ENCODE measurements at regions not wholly inside any gene's neighbourhood (a gene's known extent, or its start where the extent isn't known, plus 50 kb on each side); places are given as distances from the start of the nearest gene placed in this dataset.
"Not testable (repeated sequence)": the region's sequence is repeated elsewhere in the genome, so short reads cannot be mapped to it uniquely, and the experiment has no call there.

DNA sequence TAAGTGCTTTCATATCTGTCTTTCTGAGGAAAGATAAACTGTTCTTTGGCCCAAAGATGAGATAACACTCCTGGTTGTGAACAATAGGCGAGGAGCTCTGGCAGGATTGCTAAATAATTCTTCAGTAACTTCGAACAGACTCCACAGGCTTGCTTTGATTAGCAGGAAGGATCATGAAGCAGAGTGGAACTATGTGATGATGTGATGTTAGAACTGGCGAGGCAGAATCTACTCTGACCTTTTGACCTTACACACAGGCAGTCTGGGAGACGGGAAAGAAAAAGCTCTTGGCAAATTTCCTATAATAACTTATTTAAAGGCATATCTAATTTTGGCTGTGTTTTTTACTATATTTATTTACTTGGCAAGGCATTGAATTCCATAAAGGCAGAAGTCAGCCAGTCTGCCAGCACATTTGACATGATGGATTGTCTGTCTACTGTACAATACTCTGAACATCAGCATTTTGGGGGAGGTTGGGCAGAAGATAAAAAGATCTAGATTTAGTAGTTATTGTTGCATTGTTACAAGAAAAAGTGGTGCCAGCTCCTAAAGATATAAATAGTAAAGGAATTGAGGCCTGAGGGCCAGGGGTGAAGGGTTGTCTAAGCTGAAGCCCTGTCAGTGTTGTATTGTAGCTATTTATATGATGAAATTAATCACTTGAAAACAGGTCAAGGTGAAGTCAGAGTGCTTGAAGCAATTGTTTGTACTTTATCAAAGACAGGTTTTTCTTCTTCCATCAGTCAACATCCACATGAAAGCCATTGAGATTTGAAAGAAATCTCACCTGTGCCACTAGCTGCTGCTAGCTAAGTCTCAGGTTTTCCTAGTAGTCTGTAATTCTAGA, 708.8 kb downstream of the LTN1 start:
- CTCF ChIA-PET, result no interaction called here
- Mint-ChIP-seq H3K4me1 (no peaks in the 10 kb centered on the region), H3K4me3 (no peak overlapping the region)

DNA sequence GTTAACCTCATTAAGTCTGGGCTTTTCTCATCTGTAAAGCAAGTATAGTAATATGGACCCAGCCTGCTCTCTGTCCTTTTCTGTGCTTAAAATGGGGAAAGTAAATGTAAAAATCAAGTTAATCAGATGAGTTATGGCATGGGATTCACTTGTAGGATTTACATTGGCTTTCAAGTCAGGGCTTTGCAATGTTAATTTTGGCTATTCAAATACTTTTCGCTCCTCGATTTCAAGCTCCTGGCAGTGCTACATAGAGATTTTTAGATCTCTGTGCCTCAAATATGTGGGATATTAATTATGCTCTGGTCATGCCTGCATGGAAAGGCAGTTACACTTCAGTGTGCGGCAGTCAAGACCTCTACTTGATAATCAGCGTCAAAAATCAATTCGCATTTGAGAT, 709.8 kb downstream of the LTN1 start:
- Mint-ChIP-seq H3K36me3 (ENCODE audit: low read depth) (no peaks in the 10 kb centered on the region), H3K4me3 (no peak overlapping the region), H3K27me3 (no peaks in the 10 kb centered on the region), H3K27ac (no peak overlapping the region), H3K9me3 (peaks cover 3% of the 10 kb centered on the region), H3K4me1 (no peaks in the 10 kb centered on the region)
- intact Hi-C loops (cut with micrococcal nuclease), result no loop called here
- DNase-seq, result no peak
- CTCF ChIA-PET, result no interaction called here
- no peak for ATAC-seq (ENCODE audit: low read depth)
- POLR2A ChIA-PET, result no interaction called here
- TF ChIP-seq, protein P1, sequence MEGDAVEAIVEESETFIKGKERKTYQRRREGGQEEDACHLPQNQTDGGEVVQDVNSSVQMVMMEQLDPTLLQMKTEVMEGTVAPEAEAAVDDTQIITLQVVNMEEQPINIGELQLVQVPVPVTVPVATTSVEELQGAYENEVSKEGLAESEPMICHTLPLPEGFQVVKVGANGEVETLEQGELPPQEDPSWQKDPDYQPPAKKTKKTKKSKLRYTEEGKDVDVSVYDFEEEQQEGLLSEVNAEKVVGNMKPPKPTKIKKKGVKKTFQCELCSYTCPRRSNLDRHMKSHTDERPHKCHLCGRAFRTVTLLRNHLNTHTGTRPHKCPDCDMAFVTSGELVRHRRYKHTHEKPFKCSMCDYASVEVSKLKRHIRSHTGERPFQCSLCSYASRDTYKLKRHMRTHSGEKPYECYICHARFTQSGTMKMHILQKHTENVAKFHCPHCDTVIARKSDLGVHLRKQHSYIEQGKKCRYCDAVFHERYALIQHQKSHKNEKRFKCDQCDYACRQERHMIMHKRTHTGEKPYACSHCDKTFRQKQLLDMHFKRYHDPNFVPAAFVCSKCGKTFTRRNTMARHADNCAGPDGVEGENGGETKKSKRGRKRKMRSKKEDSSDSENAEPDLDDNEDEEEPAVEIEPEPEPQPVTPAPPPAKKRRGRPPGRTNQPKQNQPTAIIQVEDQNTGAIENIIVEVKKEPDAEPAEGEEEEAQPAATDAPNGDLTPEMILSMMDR (IDR thresholded peaks at IDR 0.05), result no peak

More for the DNA sequence above, 708.8 kb downstream of the LTN1 start:
- no peak for DNase-seq
- no peaks in the 10 kb centered on the region for H3K27me3 Mint-ChIP-seq
- no peaks in the 10 kb centered on the region for H3K36me3 Mint-ChIP-seq (ENCODE audit: low read depth)
- TF ChIP-seq, protein P1 (IDR thresholded peaks at IDR 0.05), result no peak
- intact Hi-C loops (cut with micrococcal nuclease), result no loop called here
- POLR2A ChIA-PET, result no interaction called here
- H3K27ac Mint-ChIP-seq, result no peak overlapping the region
- peaks cover 3% of the 10 kb centered on the region for H3K9me3 Mint-ChIP-seq
- ATAC-seq (ENCODE audit: low read depth), result no peak

DNA sequence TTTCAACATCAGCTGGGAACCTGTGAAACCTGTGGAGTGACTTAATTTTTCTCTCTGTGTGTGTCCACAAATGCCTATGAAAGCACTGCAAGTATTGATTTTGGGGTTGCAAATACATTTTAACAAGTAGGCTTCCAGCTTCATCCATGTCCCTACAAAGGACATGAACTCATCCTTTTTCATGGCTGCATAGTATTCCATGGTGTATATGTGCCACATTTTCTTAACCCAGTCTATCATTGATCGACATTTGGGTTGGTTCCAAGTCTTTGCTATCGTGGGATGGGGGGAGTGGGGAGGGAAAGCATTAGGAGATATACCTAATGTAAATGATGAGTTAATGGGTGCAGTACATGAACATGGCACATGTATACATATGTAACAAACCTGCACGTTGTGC, 711.3 kb downstream of the LTN1 start:
- H3K27me3 Mint-ChIP-seq; DNase-seq; POLR2A ChIA-PET; H3K9me3 Mint-ChIP-seq; H3K36me3 Mint-ChIP-seq (ENCODE audit: low read depth); H3K4me3 Mint-ChIP-seq; H3K4me1 Mint-ChIP-seq; intact Hi-C loops (cut with micrococcal nuclease); H3K27ac Mint-ChIP-seq; ATAC-seq (ENCODE audit: low read depth); CTCF ChIA-PET: not testable (repeated sequence)

DNA sequence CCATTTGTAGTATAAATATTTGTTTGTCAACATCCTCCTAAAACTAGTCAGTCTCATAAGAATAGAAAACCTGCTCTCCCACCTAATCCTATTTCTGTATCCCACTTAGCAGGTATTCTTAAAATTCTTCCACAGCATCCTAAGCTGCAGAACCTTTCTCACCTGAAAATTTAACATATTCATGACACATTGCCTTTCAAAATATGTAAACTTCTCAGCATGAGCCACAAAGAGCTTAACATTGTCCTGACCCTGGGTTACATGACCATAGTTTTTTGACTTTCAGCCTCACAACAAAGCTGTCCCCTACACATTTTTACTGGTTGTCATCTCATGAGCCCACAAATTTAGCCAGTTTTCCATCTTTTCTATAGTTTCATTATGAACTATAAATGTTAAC, 712.1 kb downstream of the LTN1 start:
- Mint-ChIP-seq H3K9me3 (peaks cover 5% of the 10 kb centered on the region), H3K27me3 (no peaks in the 10 kb centered on the region), H3K4me3 (no peak overlapping the region), H3K4me1 (no peaks in the 10 kb centered on the region), H3K36me3 (ENCODE audit: low read depth) (no peaks in the 10 kb centered on the region), H3K27ac (no peak overlapping the region)
- ChIA-PET POLR2A (no interaction called here), CTCF (no interaction called here)
- TF ChIP-seq, protein P1 (IDR thresholded peaks at IDR 0.05), result no peak
- DNase-seq (no peak), ATAC-seq (ENCODE audit: low read depth) (no peak)
- intact Hi-C loops (cut with micrococcal nuclease), result no loop called here

DNA sequence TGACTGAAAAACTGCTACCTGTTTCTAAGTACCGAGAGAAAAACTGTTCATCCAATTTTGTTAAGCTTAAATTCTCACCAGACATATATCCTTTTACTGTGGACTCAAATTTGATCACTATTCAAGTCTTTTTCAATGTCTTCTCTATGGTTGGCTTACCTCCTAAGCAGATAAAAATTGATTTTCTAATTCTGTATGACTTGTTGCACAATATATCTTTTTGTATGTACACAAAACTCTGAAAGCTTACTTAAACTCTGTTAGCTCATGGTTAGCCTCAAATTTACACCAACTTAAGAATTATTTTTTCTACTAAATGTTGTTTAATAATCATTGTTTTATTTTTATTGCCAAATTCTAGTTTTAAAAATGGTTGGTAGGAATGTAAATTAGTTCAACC, 715.4 kb downstream of the LTN1 start:
- POLR2A ChIA-PET, result no interaction called here
- ATAC-seq (ENCODE audit: low read depth) (no peak), DNase-seq (no peak)
- no peak overlapping the region for H3K27ac Mint-ChIP-seq
- TF ChIP-seq, protein P1 (IDR thresholded peaks at IDR 0.05), result no peak
- peaks cover 5% of the 10 kb centered on the region for H3K9me3 Mint-ChIP-seq
- no peak overlapping the region for H3K4me3 Mint-ChIP-seq
- no peaks in the 10 kb centered on the region for H3K27me3 Mint-ChIP-seq
- H3K36me3 Mint-ChIP-seq (ENCODE audit: low read depth), result no peaks in the 10 kb centered on the region
- H3K4me1 Mint-ChIP-seq, result no peaks in the 10 kb centered on the region
- intact Hi-C loops (cut with micrococcal nuclease), result no loop called here
- CTCF ChIA-PET, result no interaction called here

Measured in activated B cell treated with CpG ODN at 0.5 μM for 24 hours (primary cell).